NCI-H2029 (cell line): ENCODE measurements at regions not wholly inside any gene's neighbourhood (a gene's known extent, or its start where the extent isn't known, plus 50 kb on each side); places are given as distances from the start of the nearest gene placed in this dataset.

ENCODE experiments used
- DNase-seq: peaks from one replicate; lab custom pipeline; 2025; lab: John Stamatoyannopoulos, UW

DNA sequence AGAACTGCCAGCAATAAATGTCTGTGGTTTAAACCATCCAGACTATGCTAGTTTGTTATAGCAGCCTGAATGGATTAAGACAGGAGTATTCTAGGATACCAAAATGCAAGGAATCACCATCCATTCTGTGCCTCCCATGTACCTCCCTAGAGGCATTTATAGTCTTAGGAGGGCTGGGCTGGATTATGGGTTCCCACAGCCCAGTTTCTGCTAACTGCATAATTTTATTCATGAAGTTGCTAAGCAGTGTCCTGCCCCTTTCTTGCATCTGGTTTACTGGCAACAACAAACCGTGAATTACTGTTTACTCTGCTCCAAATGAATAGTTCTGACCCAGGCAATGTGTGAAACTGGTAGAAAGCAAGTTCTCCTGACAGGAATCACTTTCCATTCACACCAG lies 67.1 kb upstream of the PRKX start:
- DNase-seq, result no peak

- DNase-seq, result no peak
These were observed 66.1 kb upstream of the PRKX start for GRCh38 chrX:3779546-3779945.

DNA sequence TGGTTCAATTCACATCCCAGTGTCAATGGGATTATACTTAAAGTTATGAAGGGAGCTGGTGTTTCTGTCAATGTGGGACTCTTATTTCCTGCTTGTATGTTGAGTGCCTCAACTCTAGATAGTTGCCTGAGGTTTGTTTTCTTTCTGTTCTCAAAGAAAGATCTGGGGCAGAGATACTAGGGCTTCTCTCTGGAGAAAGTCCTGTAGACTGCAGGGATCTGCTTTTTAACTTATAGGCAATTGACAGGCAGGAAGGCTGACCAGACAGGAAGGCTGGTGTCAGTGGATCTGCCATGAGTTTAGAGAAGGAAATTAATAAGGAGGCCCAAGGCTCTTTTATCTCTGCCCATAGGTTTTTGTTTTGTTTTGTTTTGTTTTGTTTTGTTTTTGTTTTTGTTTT lies 64.0 kb upstream of the PRKX start:
- DNase-seq, result no peak

DNA sequence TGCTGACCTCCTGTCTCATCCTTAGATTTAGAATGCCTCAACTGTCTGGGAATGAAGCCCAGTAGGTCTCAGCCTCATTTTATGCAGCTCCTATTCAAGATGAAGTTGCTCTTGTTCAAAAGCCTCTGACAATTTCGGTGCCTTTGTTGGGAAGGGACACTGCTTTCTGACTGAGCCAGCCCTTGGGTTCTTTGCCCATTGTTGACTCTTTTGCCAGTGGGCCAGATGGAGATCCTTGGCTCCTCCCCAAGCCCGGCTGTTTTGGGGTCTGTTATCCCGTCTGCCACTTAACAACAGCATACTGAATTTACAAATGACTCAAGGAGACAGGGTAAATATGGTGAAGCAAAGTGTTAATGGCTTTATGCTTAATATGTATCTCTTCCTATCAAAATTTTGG lies 58.3 kb upstream of the PRKX start:
- no peak for DNase-seq

- DNase-seq, result no peak
These were observed 55.4 kb upstream of the PRKX start for GRCh38 chrX:3768881-3769280.
